GM12878 (cell line): ENCODE measurements at regions not wholly inside any gene's neighbourhood (a gene's known extent, or its start where the extent isn't known, plus 50 kb on each side); places are given as distances from the start of the nearest gene placed in this dataset.

Experiments used
- ATAC-seq: fragments of 200-7000 bp; cut with Tn5 transposase; 3 replicates; pipeline ENCODE4 v1.9.1; 2020; ENCODE audit warnings: mild to moderate bottlenecking, moderate library complexity
- BruUV-seq: library from RNA; stranded (reverse); fragments of 400-500 nt; replicated peaks from 2 replicates; lab custom pipeline; 2021; lab: Mats Ljungman, UMichigan
- CTCF ChIA-PET: fragments of 300-600 bp; sonication (Branson Sonifier 250); formaldehyde crosslinking; extraction: SDS; loops from one replicate; lab custom pipeline; 2021; ENCODE audit warnings: inconsistent platforms; lab: Yijun Ruan, JAX
- POLR2A ChIA-PET: fragments of 350-600 bp; formaldehyde crosslinking; extraction: SDS; loops from one replicate; lab custom pipeline; 2021; ENCODE audit warnings: inconsistent platforms; lab: Charles Lee
- RAD21 ChIA-PET: fragments of 300-600 bp; sonication (Branson Sonifier 250); formaldehyde crosslinking; loops from one replicate; lab custom pipeline; 2023; ENCODE audit warnings: antibody characterized with exemption; ENCODE audit not compliant: unreplicated experiment; lab: Charles Lee
- SMC1A ChIA-PET: fragments of 300-600 bp; sonication (Branson Sonifier 250); formaldehyde crosslinking; loops from one replicate; lab custom pipeline; 2023; ENCODE audit not compliant: unreplicated experiment, uncharacterized antibody; lab: Charles Lee
- DNase-seq: peaks from one replicate; pipeline ENCODE4 v3.0.0-alpha.2; 2011; ENCODE audit warnings: low read depth, low spot score
- FAIRE-seq: peaks from 3 replicates; lab custom pipeline; 2011; peaks lifted over from hg19 to GRCh38; lab: Jason Lieb, UNC
- H2AFZ ChIP-seq: 2 replicates; pipeline ENCODE4 v1.6.0; 2011; ENCODE audit warnings: low read depth, low read length, control low read depth; ENCODE audit not compliant: control insufficient read depth
- H3K27ac ChIP-seq: 2 replicates; pipeline ENCODE4 v1.5.1; 2011; ENCODE audit warnings: control low read depth; ENCODE audit not compliant: control insufficient read depth, insufficient read depth
- H3K27me3 ChIP-seq, 2 experiments: replicated peaks in 1 of 2; 2 replicates each; pipeline versions ENCODE4 v1.6.0 to v1.6.1; 2011; ENCODE audit warnings: low read length in 1 of 2; ENCODE audit not compliant: control insufficient read depth in 2 of 2, insufficient read depth in 2 of 2
- H3K36me3 ChIP-seq, 2 experiments: 2 replicates each; pipeline ENCODE4 v1.5.1; 2011; ENCODE audit warnings: low read length in 1 of 2; ENCODE audit not compliant: control insufficient read depth in 2 of 2, insufficient read depth in 2 of 2
- H3K4me1 ChIP-seq: 2 replicates; pipeline ENCODE4 v1.6.1; 2011; ENCODE audit warnings: mild to moderate bottlenecking, low read length, moderate library complexity, mixed read lengths; ENCODE audit not compliant: control insufficient read depth, insufficient read depth
- H3K4me2 ChIP-seq: 2 replicates; pipeline ENCODE4 v1.6.0; 2011; ENCODE audit warnings: control low read depth; ENCODE audit not compliant: control insufficient read depth, insufficient read depth
- H3K4me3 ChIP-seq: fragments of 200-600 bp; sonication (generic); 2 replicates; pipeline ENCODE4 v1.5.1; 2016
- H3K79me2 ChIP-seq: 2 replicates; pipeline ENCODE4 v1.6.0; 2011; ENCODE audit warnings: low read length; ENCODE audit not compliant: control insufficient read depth, insufficient read depth
- H3K9ac ChIP-seq: 2 replicates; pipeline ENCODE4 v1.8.0; 2011; ENCODE audit warnings: low read length, control low read depth, mixed read lengths; ENCODE audit not compliant: control insufficient read depth, insufficient read depth
- H3K9me3 ChIP-seq: replicated peaks from 3 replicates; pipeline ENCODE4 v1.5.1; 2011; ENCODE audit warnings: mild to moderate bottlenecking, low read length; ENCODE audit not compliant: control insufficient read depth, insufficient read depth
- H4K20me1 ChIP-seq: 2 replicates; pipeline ENCODE4 v1.6.0; 2011; ENCODE audit not compliant: control insufficient read depth, insufficient read depth
- CHD2 ChIP-seq: IDR thresholded peaks from 2 replicates; pipeline ENCODE4 v1.6.1; 2011; ENCODE audit warnings: low read depth, low read length, improper control_type of control experiment, borderline replicate concordance
- EGR1 ChIP-seq, 2 experiments: IDR thresholded peaks; 1 replicate in 1 of 2; 2 replicates in 1 of 2; pipeline ENCODE4 v1.6.1; 2011 to 2012; ENCODE audit warnings: low read depth in 2 of 2, low read length in 2 of 2, borderline replicate concordance in 1 of 2, mild to moderate bottlenecking in 1 of 2, moderate library complexity in 1 of 2
- GATAD2B ChIP-seq: fragments of 450-650 bp; conservative IDR thresholded peaks from 2 replicates; pipeline ENCODE4 v1.6.1; 2017; ENCODE audit warnings: low read depth, mild to moderate bottlenecking, moderate library complexity
- TCF12 ChIP-seq: IDR thresholded peaks from 2 replicates; pipeline ENCODE4 v1.6.1; 2011; ENCODE audit warnings: low read depth, mild to moderate bottlenecking, low read length
- WRNIP1 ChIP-seq: IDR thresholded peaks from 2 replicates; pipeline ENCODE4 v1.6.1; 2011; ENCODE audit warnings: low read depth, low read length, improper control_type of control experiment, borderline replicate concordance
- ZNF274 ChIP-seq: IDR thresholded peaks from one replicate; pipeline ENCODE4 v1.8.0; 2011; ENCODE audit not compliant: insufficient read length, insufficient read depth
- WGBS: methylation state at CpG from one replicate; pipeline ENCODE4 v1.1.6; 2016; ENCODE audit warnings: low lambda C conversion rate; ENCODE audit not compliant: insufficient replicate concordance, insufficient coverage; ENCODE audit errors: missing lambda C conversion rate; 5-methylcytosine and 5-hydroxymethylcytosine counted together
- in situ Hi-C: fragments of 300-500 bp; cut with MboI; formaldehyde crosslinking; loops from 9 replicates; pipeline ENCODE4 v1.14.3; 2018; ENCODE audit warnings: mixed read lengths
- intact Hi-C: fragments of 100-400 bp; cut with micrococcal nuclease; formaldehyde crosslinking; loops from one replicate; pipeline ENCODE4 v1.14.2; 2022; ENCODE audit not compliant: unreplicated experiment
- TF ChIP-seq, protein P1 (sequence below): fragments of 450-650 bp; IDR thresholded peaks from 2 replicates; pipeline ENCODE4 v1.6.1; 2017; ENCODE audit warnings: mild to moderate bottlenecking, low read depth, inconsistent platforms; ENCODE audit not compliant: poor library complexity, severe bottlenecking
- TF ChIP-seq, protein P2 (sequence below): IDR thresholded peaks from 2 replicates; pipeline ENCODE4 v1.6.1; 2011; ENCODE audit warnings: low read depth, low read length, improper control_type of control experiment, borderline replicate concordance

DNA sequence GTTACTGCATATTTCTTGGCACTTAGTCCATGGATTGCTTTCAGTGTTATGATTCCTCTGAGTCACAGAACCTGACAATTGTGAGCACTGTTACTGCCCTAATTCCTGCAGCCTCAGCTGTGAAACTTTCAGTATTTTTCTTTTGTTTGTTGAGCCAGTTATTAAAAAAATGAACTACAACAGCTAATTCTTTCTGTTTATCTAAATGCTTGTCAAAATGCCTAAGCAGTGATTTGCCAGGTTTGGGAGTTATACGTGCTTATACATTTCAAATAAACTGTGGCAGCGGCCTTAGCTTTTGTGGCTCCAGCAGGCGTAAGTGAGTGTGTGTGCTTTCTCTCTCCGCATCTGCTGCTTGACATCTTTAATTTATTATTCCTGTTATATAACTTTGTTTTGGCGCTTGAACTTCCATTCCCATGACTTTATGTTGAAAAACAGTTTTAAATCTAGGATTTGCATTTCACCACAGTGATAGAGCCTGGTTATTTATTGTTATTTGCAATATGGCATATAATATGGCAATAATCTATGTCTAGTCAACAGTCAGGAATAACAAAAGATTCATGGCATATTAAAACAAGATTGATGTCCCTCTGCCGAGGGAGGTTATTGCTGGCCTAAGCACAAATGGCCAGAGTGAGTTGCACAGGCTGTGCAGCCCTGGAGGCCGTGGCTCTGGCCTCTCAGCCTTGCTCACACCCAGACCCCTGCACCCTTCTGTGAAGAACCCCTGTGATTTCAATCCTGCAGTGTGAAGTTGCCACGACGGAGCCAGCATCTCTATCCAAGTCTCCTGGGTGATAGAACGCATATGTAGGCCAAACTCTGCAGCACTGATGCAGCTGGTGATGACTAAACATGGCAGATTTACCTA lies 303.4 kb downstream of the THBS2 start:
- no peaks in the 10 kb centered on the region for H3K36me3 ChIP-seq
- H4K20me1 ChIP-seq, result no peaks in the 10 kb centered on the region
- H3K27me3 ChIP-seq, result no peaks in the 10 kb centered on the region
- RAD21 ChIA-PET, result no interaction called here
- no peaks in the 10 kb centered on the region for H3K4me1 ChIP-seq
- POLR2A ChIA-PET, result no interaction called here
- in situ Hi-C loops (loop anchor here (10.0 kb wide), 1 partner anchor 1565 kb away; no protein-coding TSS in a partner anchor), intact Hi-C loops (no loop called here)
- DNase-seq, result no peak
- no peak overlapping the region for H3K27ac ChIP-seq
- no peak overlapping the region for H3K9ac ChIP-seq
- no peak overlapping the region for H3K4me3 ChIP-seq
- no peak overlapping the region for H3K4me2 ChIP-seq
- ATAC-seq, result no peak
- CTCF ChIA-PET, result no interaction called here
- SMC1A ChIA-PET, result no interaction called here
- no TSS peak for BruUV-seq
- WGBS, result 31% methylated on average over 10 of the region's 10 CpGs
- no peak for TF ChIP-seq WRNIP1
- TF ChIP-seq, all 136 proteins: peak for 0
- H3K79me2 ChIP-seq, result no peaks in the 10 kb centered on the region
- FAIRE-seq, result no peak
- no peaks in the 10 kb centered on the region for H3K9me3 ChIP-seq
- H2AFZ ChIP-seq, result no peak overlapping the region

DNA sequence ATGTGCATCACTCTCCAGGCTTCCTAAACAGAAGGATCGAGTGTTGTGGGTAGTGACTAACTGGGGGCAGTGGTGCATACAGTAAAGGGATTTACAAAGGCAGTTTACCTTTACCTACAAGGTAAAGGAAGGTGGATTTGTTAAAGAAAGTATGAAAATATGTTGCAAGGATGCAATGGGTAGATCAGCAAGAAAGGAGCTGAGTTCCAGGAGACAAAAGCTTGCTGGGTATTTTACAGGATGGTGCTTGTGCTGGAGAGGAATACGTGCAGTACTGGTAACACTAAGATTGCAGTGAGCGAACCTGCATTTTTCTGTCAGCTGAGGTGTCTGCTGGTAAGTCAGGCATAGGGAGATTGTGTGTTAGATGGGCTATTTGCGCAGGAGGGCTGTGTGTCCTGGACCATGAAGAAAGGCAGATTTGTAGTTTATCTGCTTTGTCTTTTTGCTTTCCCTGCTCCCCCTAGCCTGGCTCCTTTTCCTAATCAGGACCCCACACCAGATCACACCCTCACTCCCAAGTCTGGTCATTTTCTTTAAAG lies 304.6 kb downstream of the THBS2 start:
- H3K36me3 ChIP-seq, result no peaks in the 10 kb centered on the region
- FAIRE-seq, result no peak
- H3K27me3 ChIP-seq, result no peaks in the 10 kb centered on the region
- in situ Hi-C loops (no loop called here), intact Hi-C loops (no loop called here)
- CTCF ChIA-PET, result no interaction called here
- H3K9ac ChIP-seq, result no peak overlapping the region
- no peaks in the 10 kb centered on the region for H3K4me1 ChIP-seq
- no peak for DNase-seq
- H3K9me3 ChIP-seq, result no peaks in the 10 kb centered on the region
- H3K27ac ChIP-seq, result no peak overlapping the region
- RAD21 ChIA-PET, result no interaction called here
- ATAC-seq, result no peak
- 14% methylated on average over 4 of the region's 4 CpGs for WGBS
- no peak overlapping the region for H3K4me2 ChIP-seq
- no peak overlapping the region for H2AFZ ChIP-seq
- no peak overlapping the region for H3K4me3 ChIP-seq
- no peaks in the 10 kb centered on the region for H3K79me2 ChIP-seq
- BruUV-seq, result no TSS peak
- no peaks in the 10 kb centered on the region for H4K20me1 ChIP-seq
- POLR2A ChIA-PET, result no interaction called here
- SMC1A ChIA-PET, result no interaction called here
- TF ChIP-seq CHD2 (no peak), GATAD2B (no peak), ZNF274 (no peak), TCF12 (no peak), EGR1 (IDR thresholded peaks at IDR 0.05; ENCODE audit: borderline replicate concordance in 1 of 2, low read depth in 2 of 2, low read length in 2 of 2) (no peak)
- TF ChIP-seq, protein P1, sequence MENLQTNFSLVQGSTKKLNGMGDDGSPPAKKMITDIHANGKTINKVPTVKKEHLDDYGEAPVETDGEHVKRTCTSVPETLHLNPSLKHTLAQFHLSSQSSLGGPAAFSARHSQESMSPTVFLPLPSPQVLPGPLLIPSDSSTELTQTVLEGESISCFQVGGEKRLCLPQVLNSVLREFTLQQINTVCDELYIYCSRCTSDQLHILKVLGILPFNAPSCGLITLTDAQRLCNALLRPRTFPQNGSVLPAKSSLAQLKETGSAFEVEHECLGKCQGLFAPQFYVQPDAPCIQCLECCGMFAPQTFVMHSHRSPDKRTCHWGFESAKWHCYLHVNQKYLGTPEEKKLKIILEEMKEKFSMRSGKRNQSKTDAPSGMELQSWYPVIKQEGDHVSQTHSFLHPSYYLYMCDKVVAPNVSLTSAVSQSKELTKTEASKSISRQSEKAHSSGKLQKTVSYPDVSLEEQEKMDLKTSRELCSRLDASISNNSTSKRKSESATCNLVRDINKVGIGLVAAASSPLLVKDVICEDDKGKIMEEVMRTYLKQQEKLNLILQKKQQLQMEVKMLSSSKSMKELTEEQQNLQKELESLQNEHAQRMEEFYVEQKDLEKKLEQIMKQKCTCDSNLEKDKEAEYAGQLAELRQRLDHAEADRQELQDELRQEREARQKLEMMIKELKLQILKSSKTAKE, result no peak
- TF ChIP-seq, protein P2, sequence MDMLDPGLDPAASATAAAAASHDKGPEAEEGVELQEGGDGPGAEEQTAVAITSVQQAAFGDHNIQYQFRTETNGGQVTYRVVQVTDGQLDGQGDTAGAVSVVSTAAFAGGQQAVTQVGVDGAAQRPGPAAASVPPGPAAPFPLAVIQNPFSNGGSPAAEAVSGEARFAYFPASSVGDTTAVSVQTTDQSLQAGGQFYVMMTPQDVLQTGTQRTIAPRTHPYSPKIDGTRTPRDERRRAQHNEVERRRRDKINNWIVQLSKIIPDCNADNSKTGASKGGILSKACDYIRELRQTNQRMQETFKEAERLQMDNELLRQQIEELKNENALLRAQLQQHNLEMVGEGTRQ, result no peak
